ENCODE measurements at regions not wholly inside any gene's neighbourhood (a gene's known extent, or its start where the extent isn't known, plus 50 kb on each side); places are given as distances from the start of the nearest gene placed in this dataset.
A peak's percentile ranks its signal among the peaks of the same experiment; 100 is the strongest.

DNA sequence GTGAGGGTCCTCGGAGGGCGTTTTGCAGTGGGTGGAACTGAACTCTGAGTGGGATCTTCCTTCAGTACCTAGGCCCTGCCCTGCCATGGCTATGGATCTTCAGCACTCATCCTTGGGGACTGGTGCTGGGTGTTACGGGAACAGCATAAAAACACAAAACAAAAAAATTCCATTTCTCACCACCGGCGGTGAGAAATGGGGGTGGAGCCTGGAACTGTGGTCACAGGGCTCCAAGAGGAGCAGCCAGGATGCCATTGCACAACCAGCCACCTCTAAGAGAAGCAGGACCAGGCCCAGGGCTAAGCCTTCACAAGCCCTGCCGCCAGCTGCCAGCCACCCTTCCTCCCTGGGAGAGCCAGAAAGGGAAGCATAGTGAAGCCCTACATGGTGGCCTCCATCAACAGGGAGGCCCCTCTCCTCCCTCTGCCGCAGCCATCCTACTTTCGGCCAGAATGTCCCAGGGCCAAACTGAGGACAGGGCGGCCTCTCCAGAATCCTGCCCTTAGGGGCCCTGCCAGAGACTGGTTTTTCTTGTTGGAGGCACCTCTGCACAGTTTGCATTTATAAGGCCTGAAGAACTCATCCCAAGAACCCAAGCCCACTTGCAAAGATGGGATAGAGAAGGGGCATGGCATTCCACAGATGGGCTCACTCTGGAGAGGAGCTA lies 76.5 kb downstream of the VCPKMT start:
- DNase-seq, result peak; percentile 89 to 95

DNA sequence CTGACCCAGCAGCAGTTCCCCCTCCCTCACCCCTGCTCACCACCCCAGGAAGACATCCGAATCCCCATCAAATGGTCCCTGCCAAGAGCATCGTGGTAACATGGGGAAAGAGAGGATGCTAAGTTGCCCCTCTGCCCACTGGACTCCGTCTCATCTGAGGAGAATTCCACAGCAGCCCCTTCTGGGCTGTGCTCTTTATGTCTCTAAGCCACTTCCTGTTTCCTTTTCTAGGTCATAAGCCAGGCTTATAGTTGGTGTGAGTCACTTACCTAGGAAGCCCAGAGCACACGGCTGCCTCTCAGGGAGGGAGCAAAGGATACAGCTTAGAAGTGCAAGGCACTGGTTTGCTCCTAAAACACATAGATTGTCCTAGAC lies 76.0 kb downstream of the VCPKMT start:
- peak; percentile 78 to 88 for DNase-seq

DNA sequence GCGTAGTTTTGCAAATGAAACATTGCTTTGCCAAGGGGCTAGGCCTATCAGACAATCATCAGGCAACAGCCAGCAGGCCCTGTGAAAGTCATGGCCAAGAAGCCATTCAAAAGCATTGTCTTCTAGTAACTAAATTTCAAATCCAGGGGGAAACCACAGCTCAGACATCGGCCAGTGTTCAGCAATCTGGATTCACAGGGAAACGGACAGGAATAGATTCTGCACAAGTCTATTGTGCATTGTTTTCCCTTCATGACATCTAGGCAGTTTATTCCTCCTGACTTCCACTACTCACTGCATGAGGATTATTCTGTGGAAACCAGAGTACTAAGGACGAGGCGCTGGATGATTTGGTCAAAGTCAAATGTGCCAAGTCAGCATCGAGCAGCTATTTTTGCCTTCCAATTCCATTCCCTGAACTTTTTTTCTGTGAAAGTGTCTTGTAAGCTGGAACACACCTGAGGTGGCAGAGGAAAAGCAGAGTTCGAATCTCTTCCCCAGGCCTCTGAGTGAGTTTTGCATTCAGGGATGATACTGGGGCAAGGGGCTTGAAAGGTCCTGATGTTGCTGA lies 75.4 kb downstream of the VCPKMT start:
- DNase-seq, result no peak

DNA sequence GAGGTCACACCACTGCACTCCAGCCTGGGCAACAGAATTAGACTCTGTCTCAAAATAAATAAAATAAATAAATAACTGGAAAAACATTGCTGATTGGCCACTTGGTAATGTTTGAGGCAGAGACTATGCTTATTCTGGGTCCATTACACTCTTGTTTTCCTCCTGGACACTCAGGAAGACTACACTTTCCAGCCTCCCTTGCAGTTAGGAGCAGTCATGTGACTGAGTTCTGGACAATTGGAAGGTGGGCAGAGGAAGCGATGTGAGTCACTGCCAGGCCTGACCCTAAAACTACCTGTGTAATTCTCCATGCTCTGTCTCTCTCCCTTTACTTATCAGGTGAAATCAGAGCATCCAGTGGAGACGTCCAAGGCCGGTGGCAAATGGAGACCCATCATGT lies 74.4 kb downstream of the VCPKMT start:
- DNase-seq, result no peak

DNA sequence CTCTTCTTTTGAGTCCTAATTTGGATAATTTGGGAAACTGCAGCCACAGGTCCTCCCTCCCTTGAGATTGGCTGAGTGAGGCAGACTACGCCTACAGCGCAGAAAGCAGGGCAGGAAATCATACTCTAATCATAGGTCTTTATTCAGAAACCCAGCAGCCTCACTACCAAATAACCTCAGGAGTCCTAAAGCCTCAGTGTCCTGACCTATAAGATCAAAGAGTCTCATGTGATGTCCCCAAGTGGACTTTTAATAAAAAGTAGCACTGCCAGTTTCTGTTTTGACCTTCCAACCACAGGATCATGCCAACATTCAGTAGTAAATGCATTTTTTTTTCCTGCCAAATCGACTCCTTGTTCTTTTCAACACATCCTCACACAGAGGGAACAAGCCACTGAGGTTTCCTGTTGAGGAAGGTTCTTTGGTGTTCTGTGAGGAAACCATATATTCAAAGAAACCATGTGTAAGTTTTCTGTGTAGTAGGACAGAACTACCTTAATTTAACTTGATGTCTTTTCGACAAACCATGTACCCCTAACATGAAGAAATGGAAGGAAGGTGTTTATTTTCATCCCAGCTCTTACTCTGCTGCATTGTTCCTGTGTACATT lies 72.2 kb downstream of the VCPKMT start:
- DNase-seq, result peak; percentile 51 to 77

DNA sequence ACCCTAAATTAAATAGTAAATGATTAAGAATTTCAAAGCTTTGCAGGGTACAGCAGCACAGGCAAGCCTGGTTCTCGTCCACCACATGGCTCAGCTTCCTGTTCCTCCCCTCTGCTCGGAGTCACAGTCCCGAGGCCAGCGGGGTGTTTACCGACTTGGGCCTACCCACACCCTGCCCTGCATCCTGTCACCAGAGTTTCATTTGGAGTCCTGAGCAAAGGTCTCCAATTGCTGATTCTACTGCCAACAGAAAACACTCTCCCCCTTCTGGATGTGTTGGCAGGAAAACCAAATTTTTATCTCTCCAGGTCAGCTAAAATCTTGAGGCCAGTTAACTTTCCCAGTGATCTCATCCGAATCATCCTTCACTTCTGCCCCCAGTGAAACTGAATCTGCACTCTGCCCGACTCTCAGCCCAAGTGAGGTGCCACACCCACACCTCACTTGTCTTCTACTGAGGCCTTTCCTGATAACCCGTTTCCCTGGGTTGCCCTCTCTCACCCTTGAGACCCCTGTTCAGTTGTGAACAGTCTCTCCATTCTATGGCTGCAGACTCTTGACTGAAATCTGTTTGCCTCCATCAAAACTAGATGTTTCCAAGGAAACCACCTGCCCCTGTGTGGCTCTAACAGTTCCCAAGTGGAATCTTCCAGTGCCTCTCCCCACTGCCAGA lies 71.2 kb downstream of the VCPKMT start:
- peak; percentile 87 to 96 for DNase-seq

GRCh38 chr14:50045837-50046236 lies 70.5 kb downstream of the VCPKMT start:
- DNase-seq, result no peak

DNA sequence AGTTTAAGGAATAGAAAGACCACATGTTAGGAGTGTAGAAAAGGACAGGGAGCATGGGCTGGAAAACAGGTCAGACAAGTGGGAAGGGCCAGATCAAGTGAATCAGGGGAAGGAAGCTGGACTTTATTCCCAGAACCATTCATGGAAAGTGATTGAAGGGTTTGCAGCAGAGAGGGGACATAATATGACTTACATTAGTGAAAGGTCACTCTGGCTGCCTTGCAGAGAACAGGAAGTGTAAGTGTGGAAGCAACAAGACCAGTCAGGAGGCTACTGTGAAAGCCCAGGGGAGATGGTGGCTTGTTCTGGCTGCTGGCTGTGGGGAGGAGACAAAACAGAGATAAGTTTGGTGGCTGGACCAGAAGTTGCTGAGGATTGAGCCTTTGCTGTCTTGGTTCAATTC lies 69.1 kb downstream of the VCPKMT start:
- peak; percentile 51 to 75 for DNase-seq

DNA sequence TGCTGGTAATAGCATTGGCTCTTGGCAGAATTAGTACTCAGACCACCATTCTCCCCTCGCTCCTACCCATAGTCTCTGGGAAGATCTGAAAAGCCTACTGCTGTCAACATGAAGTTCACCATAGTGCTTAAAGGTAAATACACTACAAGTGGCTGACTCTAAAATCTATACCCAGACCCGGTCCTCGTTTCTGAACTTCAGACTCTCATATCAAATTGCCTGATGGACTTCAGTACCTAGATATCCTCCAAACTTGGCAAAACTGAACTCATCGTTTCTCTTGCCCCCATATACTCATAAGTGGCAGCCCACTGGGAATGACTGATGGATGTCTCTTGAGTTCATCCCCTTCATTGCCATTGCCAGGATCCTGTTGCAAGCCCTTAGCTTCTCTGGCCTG lies 67.3 kb downstream of the VCPKMT start:
- DNase-seq, result no peak

DNA sequence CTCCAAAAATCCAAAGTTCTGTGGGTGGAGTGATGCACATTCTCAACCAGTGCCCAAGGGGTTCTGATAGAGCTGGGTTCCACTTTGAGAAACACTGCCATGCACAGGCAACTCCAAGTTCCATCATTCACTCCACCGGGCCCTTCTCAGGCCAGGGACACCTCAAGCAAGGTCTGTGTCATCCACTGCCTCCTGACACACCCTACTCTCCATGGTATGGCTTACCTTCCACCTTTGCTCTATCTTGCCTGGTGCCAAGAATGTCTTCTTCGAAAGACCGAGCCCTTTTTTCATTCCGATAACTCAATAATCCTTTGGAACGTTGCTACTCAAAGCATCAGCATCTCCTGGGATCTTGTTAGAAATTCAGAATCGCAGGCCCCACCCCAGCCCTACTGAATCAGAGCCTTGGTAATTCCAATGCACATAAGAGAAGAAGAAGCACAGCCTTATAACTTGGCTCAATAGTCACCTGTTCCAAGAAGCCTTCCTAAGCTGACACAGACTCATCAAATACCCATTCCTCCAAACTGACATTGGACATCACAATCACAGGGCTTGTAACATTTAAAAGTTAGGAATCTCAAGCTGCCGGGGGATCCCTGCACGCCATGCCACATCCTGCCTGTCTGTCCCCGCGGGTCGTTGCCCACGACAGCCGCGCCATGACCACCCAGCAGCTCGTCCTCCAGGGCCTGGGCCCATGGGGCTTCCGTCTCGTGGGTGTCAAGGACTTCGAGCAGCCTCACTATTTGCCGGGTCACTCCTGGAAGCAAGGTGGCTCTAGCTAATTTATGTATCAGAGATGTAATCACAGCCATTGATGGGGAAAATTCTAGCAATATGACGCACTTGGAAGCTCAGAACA lies 66.4 kb downstream of the VCPKMT start:
- no peak for DNase-seq

DNA sequence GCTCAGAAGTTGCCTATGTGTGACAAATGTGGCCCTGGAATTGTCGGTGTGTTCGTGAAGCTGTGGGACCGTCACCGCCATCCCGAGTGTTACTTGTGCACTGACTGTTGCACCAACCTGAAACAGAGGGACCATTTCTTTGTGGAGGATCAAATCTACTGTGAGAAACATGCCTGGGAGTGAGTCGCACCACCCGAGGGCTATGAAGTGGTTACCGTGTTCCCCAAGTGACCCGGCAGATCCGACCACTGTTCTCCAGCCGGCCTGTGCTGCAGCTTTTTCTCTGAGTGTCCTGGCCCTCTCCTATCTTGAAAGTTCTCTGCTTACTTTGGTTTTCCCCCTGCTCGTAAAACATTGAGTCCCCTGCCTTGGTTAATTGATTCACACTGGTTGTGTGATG lies 65.3 kb downstream of the VCPKMT start:
- DNase-seq, result no peak

- DNase-seq, result no peak
These were observed 64.7 kb downstream of the VCPKMT start for GRCh38 chr14:50051706-50052105.

GRCh38 chr14:50052517-50052916 lies 63.9 kb downstream of the VCPKMT start:
- DNase-seq, result no peak

GRCh38 chr14:50053935-50054334 lies 62.4 kb downstream of the VCPKMT start:
- DNase-seq, result no peak

- DNase-seq, result peak; percentile 43 to 64
These were observed 60.7 kb downstream of the VCPKMT start for GRCh38 chr14:50055461-50056228.

DNA sequence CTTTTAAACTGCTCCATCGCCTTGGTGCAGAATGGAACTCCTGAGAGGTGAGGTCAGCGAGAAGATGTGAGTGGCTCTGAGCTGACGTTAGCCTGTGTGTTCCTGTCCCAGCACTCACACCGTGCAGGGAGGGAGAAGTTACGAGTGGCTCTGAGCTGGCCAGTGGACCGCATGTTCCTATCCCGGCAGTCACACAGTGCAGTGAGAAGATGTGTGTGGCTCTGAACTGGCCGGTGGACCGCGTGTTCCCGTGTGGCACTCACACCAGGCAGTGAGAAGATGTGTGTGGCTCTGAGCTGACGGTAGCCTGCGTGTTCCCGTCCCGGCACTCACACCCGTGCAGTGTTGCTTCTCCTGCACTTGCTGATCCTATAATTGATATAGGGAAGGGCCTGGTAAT lies 59.9 kb downstream of the VCPKMT start:
- no peak for DNase-seq

DNA sequence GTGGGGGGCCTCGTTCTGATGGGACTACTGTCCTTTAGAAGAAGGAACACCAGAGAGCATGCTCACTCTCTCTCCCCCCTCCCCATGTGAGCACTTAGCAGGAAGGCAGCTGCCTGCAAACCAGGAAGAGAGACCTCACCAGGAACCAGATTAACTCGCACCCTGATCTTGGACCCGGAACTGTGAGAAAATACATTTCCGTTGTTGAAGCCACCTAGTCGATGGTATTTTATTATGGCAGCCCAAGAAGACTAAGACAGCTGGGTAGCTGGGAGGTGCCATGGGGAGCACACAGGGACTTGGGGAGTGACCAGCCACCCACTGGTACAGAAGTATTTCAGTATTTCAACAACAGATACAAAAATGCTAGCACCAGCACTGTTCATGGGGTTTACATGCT lies 59.0 kb downstream of the VCPKMT start:
- DNase-seq, result peak in 1 of 2 donors; percentile 44

DNA sequence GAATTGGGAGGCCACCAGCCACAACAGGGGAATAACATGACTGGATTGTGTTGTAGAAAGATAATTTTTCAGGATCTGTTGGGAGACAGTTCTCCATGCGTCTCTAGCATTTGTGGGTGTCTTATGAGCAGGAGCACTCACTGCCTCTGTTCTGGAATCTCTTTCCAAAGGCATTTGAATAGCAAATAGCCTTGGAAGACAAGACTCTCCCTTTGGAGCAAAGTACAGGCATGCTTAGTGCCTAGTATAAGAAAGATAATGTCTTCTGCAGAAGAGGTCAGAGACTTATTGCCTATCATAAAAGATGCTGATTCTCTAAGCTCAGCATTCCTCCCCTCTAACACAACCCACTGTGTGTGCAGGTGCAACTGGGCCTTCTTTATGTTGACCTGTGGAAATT lies 58.3 kb downstream of the VCPKMT start:
- no peak for DNase-seq
